Neural progenitor cell (in vitro differentiated cells): ENCODE measurements at regions not wholly inside any gene's neighbourhood (a gene's known extent, or its start where the extent isn't known, plus 50 kb on each side); places are given as distances from the start of the nearest gene placed in this dataset.

Source experiments
- CTCF ChIP-seq: fragments of 200-600 bp; sonication (generic); IDR thresholded peaks from 2 replicates; pipeline ENCODE4 v1.5.1; 2017; ENCODE audit warnings: antibody characterized with exemption, mild to moderate bottlenecking
- EZH2 ChIP-seq: fragments of 200-600 bp; sonication (generic); IDR thresholded peaks from 2 replicates; pipeline ENCODE4 v1.6.1; 2017; ENCODE audit warnings: antibody characterized with exemption, mild to moderate bottlenecking, moderate library complexity
- EZH2phosphoT487 ChIP-seq: fragments of 200-600 bp; sonication (generic); IDR thresholded peaks from 2 replicates; pipeline ENCODE4 v1.6.1; 2017; ENCODE audit warnings: antibody characterized with exemption

- TF ChIP-seq CTCF: no peak
- TF ChIP-seq EZH2phosphoT487: no peak
- TF ChIP-seq EZH2: no peak
Measured at GRCh38 chr10:78504181-78504580, 470.5 kb downstream of the RPS24 start.
